IMR-90 (cell line): ENCODE measurements at regions not wholly inside any gene's neighbourhood (a gene's known extent, or its start where the extent isn't known, plus 50 kb on each side); places are given as distances from the start of the nearest gene placed in this dataset.

ENCODE experiments used
- ATAC-seq: fragments of 200-7000 bp; cut with Tn5 transposase; 2 replicates; pipeline ENCODE4 v1.9.1; 2020; ENCODE audit warnings: low read depth, mild to moderate bottlenecking, moderate library complexity
- BruUV-seq: library from RNA; stranded (reverse); fragments of 400-500 nt; replicated peaks from 2 replicates; lab custom pipeline; 2021; lab: Mats Ljungman, UMichigan
- CTCF ChIA-PET: fragments of 300-600 bp; formaldehyde crosslinking; extraction: SDS; loops from one replicate; lab custom pipeline; 2021; ENCODE audit warnings: antibody characterized with exemption; lab: Yijun Ruan, JAX
- POLR2A ChIA-PET: fragments of 300-600 bp; sonication (Branson Sonifier 250); formaldehyde crosslinking; loops from one replicate; lab custom pipeline; 2022; ENCODE audit warnings: antibody characterized with exemption; ENCODE audit not compliant: unreplicated experiment; lab: Charles Lee
- DNase-seq: peaks from one replicate; pipeline ENCODE4 v3.0.0; 2013
- H2AFZ ChIP-seq: replicated peaks from 2 replicates; pipeline ENCODE3; 2013; ENCODE audit warnings: low read length, mild to moderate bottlenecking; ENCODE audit not compliant: poor library complexity
- H2AK5ac ChIP-seq: 2 replicates; pipeline ENCODE4 v1.6.1; 2013; ENCODE audit warnings: low read depth, low read length, inconsistent platforms
- H2AK9ac ChIP-seq: replicated peaks from 2 replicates; pipeline ENCODE3; 2013; ENCODE audit warnings: mild to moderate bottlenecking, low read depth, low read length, moderate library complexity; ENCODE audit not compliant: poor library complexity
- H2BK120ac ChIP-seq: 2 replicates; pipeline ENCODE4 v1.6.1; 2013; ENCODE audit warnings: low read depth, low read length, inconsistent platforms
- H2BK15ac ChIP-seq: 3 replicates; pipeline ENCODE4 v1.6.1; 2013; ENCODE audit warnings: low read depth, low read length, inconsistent platforms
- H2BK20ac ChIP-seq: 2 replicates; pipeline ENCODE4 v1.6.1; 2013; ENCODE audit warnings: low read depth, mild to moderate bottlenecking, inconsistent platforms, low read length, moderate library complexity
- H2BK5ac ChIP-seq: 2 replicates; pipeline ENCODE4 v1.6.1; 2013; ENCODE audit warnings: mild to moderate bottlenecking, low read depth, low read length, inconsistent platforms; ENCODE audit not compliant: poor library complexity, severe bottlenecking
- H3K14ac ChIP-seq: replicated peaks from 2 replicates; pipeline ENCODE4 v1.6.1; 2013; ENCODE audit warnings: low read depth, low read length, inconsistent platforms
- H3K18ac ChIP-seq: 2 replicates; pipeline ENCODE4 v1.6.1; 2013; ENCODE audit warnings: low read depth, low read length, control low read depth
- H3K23ac ChIP-seq: 2 replicates; pipeline ENCODE4 v1.6.1; 2013; ENCODE audit warnings: low read depth, low read length, inconsistent platforms
- H3K27ac ChIP-seq: 2 replicates; pipeline ENCODE4 v1.5.1; 2013; ENCODE audit warnings: mild to moderate bottlenecking, control low read depth, low read length; ENCODE audit not compliant: insufficient read depth
- H3K27me3 ChIP-seq: 2 replicates; pipeline ENCODE4 v1.6.1; 2013; ENCODE audit warnings: low read length; ENCODE audit not compliant: control insufficient read depth, insufficient read depth
- H3K36me3 ChIP-seq: 2 replicates; pipeline ENCODE4 v1.6.1; 2013; ENCODE audit warnings: low read length, mixed read lengths; ENCODE audit not compliant: control insufficient read depth, insufficient read depth
- H3K4ac ChIP-seq: 2 replicates; pipeline ENCODE4 v1.6.1; 2013; ENCODE audit warnings: low read depth, low read length, inconsistent platforms
- H3K4me1 ChIP-seq: 2 replicates; pipeline ENCODE4 v1.6.1; 2013; ENCODE audit warnings: low read length, mixed read lengths; ENCODE audit not compliant: control insufficient read depth, insufficient read depth
- H3K4me2 ChIP-seq: 2 replicates; pipeline ENCODE4 v1.6.1; 2013; ENCODE audit warnings: low read depth, mild to moderate bottlenecking, control low read depth, low read length, moderate library complexity
- H3K4me3 ChIP-seq: 2 replicates; pipeline ENCODE4 v1.5.1; 2013; ENCODE audit warnings: low read depth, mild to moderate bottlenecking, control low read depth, low read length, moderate library complexity; ENCODE audit not compliant: insufficient read depth
- H3K56ac ChIP-seq: 2 replicates; pipeline ENCODE4 v1.6.1; 2013; ENCODE audit warnings: low read length, inconsistent platforms; ENCODE audit not compliant: insufficient read depth; ENCODE audit errors: extremely low read depth
- H3K79me1 ChIP-seq, 2 experiments: 2 replicates each; pipeline ENCODE4 v1.6.1; 2013; ENCODE audit warnings: low read length in 2 of 2, inconsistent platforms in 1 of 2, low read depth in 1 of 2
- H3K9ac ChIP-seq: 2 replicates; pipeline ENCODE4 v1.6.1; 2013; ENCODE audit warnings: low read depth, low read length, control low read depth
- H3K9me1 ChIP-seq: 2 replicates; pipeline ENCODE4 v1.6.1; 2013; ENCODE audit warnings: low read length, inconsistent platforms; ENCODE audit not compliant: insufficient read depth
- H3K9me3 ChIP-seq: 2 replicates; pipeline ENCODE4 v1.6.1; 2013; ENCODE audit warnings: low read length; ENCODE audit not compliant: control insufficient read depth, insufficient read depth
- H4K20me1 ChIP-seq: 2 replicates; pipeline ENCODE4 v1.6.1; 2013; ENCODE audit warnings: low read length, inconsistent platforms; ENCODE audit not compliant: insufficient read depth
- H4K5ac ChIP-seq: 2 replicates; pipeline ENCODE4 v1.6.1; 2013; ENCODE audit warnings: mild to moderate bottlenecking, low read depth, low read length, control low read depth
- H4K8ac ChIP-seq, 2 experiments: 2 replicates each; pipeline ENCODE4 v1.6.1; 2013; ENCODE audit warnings: low read depth in 2 of 2, low read length in 2 of 2, control low read depth in 1 of 2, inconsistent platforms in 1 of 2
- H4K91ac ChIP-seq: 2 replicates; pipeline ENCODE4 v1.6.1; 2013; ENCODE audit warnings: low read depth, low read length, inconsistent platforms; ENCODE audit not compliant: insufficient read depth
- BHLHE40 ChIP-seq: fragments of 150-350 bp; IDR thresholded peaks from 2 replicates; pipeline ENCODE4 v1.6.1; 2016; ENCODE audit warnings: mild to moderate bottlenecking, low read depth, low read length
- CEBPB ChIP-seq: IDR thresholded peaks from 2 replicates; pipeline ENCODE4 v1.6.1; 2012; ENCODE audit warnings: low read depth, low read length, improper control_type of control experiment
- CHD1 ChIP-seq: IDR thresholded peaks from 2 replicates; pipeline ENCODE4 v1.6.1; 2012; ENCODE audit warnings: low read depth, low read length, improper control_type of control experiment
- ELK1 ChIP-seq: fragments of 150-350 bp; IDR thresholded peaks from 2 replicates; pipeline ENCODE4 v1.6.1; 2016; ENCODE audit warnings: low read depth, mild to moderate bottlenecking, low read length, moderate library complexity, borderline replicate concordance
- FOS ChIP-seq: fragments of 150-350 bp; IDR thresholded peaks from 2 replicates; pipeline ENCODE4 v1.6.1; 2016; ENCODE audit warnings: low read depth, low read length
- MAFK ChIP-seq: IDR thresholded peaks from 2 replicates; pipeline ENCODE4 v1.6.1; 2012; ENCODE audit warnings: low read depth, low read length, improper control_type of control experiment
- MAZ ChIP-seq: IDR thresholded peaks from 2 replicates; pipeline ENCODE4 v1.6.1; 2012; ENCODE audit warnings: low read depth, mild to moderate bottlenecking, low read length, improper control_type of control experiment, moderate library complexity, borderline replicate concordance
- MXI1 ChIP-seq: IDR thresholded peaks from 2 replicates; pipeline ENCODE4 v1.6.1; 2012; ENCODE audit warnings: low read depth, mild to moderate bottlenecking, low read length, moderate library complexity, borderline replicate concordance
- NFE2L2 ChIP-seq: fragments of 150-350 bp; IDR thresholded peaks from 2 replicates; pipeline ENCODE4 v1.6.1; 2016; ENCODE audit warnings: low read depth, mild to moderate bottlenecking, low read length
- POLR2A ChIP-seq: IDR thresholded peaks from 2 replicates; pipeline ENCODE4 v1.6.1; 2012; ENCODE audit warnings: mild to moderate bottlenecking, low read depth, low read length
- RAD21 ChIP-seq: IDR thresholded peaks from 2 replicates; pipeline ENCODE4 v1.6.1; 2012; ENCODE audit warnings: low read length, improper control_type of control experiment
- RCOR1 ChIP-seq: IDR thresholded peaks from 2 replicates; pipeline ENCODE4 v1.6.1; 2012; ENCODE audit warnings: mild to moderate bottlenecking, low read length, improper control_type of control experiment; ENCODE audit not compliant: insufficient replicate concordance
- RFX5 ChIP-seq: IDR thresholded peaks from 2 replicates; pipeline ENCODE4 v1.8.0; 2012; ENCODE audit warnings: low read depth, mild to moderate bottlenecking, low read length, moderate library complexity
- SMC3 ChIP-seq: fragments of 150-350 bp; IDR thresholded peaks from 2 replicates; pipeline ENCODE4 v1.6.1; 2016; ENCODE audit warnings: low read depth, mild to moderate bottlenecking, antibody characterized with exemption, low read length, moderate library complexity
- WGBS, 2 experiments: methylation state at CpG; one replicate each; pipeline versions ENCODE4 v1.1.5 to v1.1.7; 2013; ENCODE audit warnings: missing lambda C conversion rate in 2 of 2; ENCODE audit not compliant: insufficient read length in 1 of 2; ENCODE audit errors: extremely low coverage in 2 of 2; 5-methylcytosine and 5-hydroxymethylcytosine counted together
- dilution Hi-C: fragments of 300-500 bp; cut with HindIII; formaldehyde crosslinking; loops from one replicate; pipeline ENCODE4 v1.14.3; 2018; ENCODE audit warnings: low sequenced_read_pairs; ENCODE audit not compliant: unreplicated experiment
- in situ Hi-C: fragments of 300-500 bp; cut with MboI; formaldehyde crosslinking; loops from 3 replicates; pipeline ENCODE4 v1.14.3; 2019; ENCODE audit warnings: low sequenced_read_pairs, inconsistent platforms, mixed read lengths
- intact Hi-C: fragments of 100-400 bp; cut with micrococcal nuclease; formaldehyde crosslinking; loops from 2 replicates; pipeline ENCODE4 v1.10.0; 2022
- TF ChIP-seq, protein P1 (sequence below): conservative IDR thresholded peaks from 2 replicates; pipeline ENCODE4 v1.5.1; 2012; ENCODE audit warnings: mild to moderate bottlenecking, low read depth, low read length, improper control_type of control experiment
- TF ChIP-seq, protein P2 (sequence below): fragments of 150-350 bp; IDR thresholded peaks from 2 replicates; pipeline ENCODE4 v1.6.1; 2017; ENCODE audit warnings: mild to moderate bottlenecking, antibody characterized with exemption, low read length, low read depth

GRCh38 chr10:117468665-117469064, 73.9 kb upstream of the EMX2 start:
- DNase-seq (no peak), ATAC-seq (no peak)
- no peaks in the 10 kb centered on the region for H4K20me1 ChIP-seq
- WGBS, 2 experiments = no CpG with 5 or more reads among the region's 3 CpGs
- no peak overlapping the region for H4K5ac ChIP-seq
- H3K4me2 ChIP-seq = no peak overlapping the region
- no peak overlapping the region for H3K56ac ChIP-seq
- no peak overlapping the region for H3K4me3 ChIP-seq
- H3K14ac ChIP-seq = no peak overlapping the region
- no peak overlapping the region for H3K23ac ChIP-seq
- H2BK5ac ChIP-seq = no peak overlapping the region
- no peak overlapping the region for H4K91ac ChIP-seq
- intact Hi-C loops (no loop called here), in situ Hi-C loops (no loop called here), dilution Hi-C loops (no loop called here)
- no TSS peak for BruUV-seq
- no peaks in the 10 kb centered on the region; the same call in 1 of the 2 replicates for H3K9me3 ChIP-seq
- H3K9ac ChIP-seq = no peak overlapping the region
- no peak overlapping the region for H2BK120ac ChIP-seq
- H2AK9ac ChIP-seq = no peak overlapping the region
- no peak overlapping the region for H3K18ac ChIP-seq
- POLR2A ChIA-PET = no interaction called here
- no peak overlapping the region for H4K8ac ChIP-seq
- TF ChIP-seq RFX5 (no peak), SMC3 (no peak), MAFK (no peak), POLR2A (no peak), MAZ (no peak), RCOR1 (no peak), BHLHE40 (no peak), FOS (no peak), RAD21 (no peak), CHD1 (no peak), MXI1 (no peak), NFE2L2 (no peak), CEBPB (no peak), ELK1 (no peak)
- TF ChIP-seq, protein P1, sequence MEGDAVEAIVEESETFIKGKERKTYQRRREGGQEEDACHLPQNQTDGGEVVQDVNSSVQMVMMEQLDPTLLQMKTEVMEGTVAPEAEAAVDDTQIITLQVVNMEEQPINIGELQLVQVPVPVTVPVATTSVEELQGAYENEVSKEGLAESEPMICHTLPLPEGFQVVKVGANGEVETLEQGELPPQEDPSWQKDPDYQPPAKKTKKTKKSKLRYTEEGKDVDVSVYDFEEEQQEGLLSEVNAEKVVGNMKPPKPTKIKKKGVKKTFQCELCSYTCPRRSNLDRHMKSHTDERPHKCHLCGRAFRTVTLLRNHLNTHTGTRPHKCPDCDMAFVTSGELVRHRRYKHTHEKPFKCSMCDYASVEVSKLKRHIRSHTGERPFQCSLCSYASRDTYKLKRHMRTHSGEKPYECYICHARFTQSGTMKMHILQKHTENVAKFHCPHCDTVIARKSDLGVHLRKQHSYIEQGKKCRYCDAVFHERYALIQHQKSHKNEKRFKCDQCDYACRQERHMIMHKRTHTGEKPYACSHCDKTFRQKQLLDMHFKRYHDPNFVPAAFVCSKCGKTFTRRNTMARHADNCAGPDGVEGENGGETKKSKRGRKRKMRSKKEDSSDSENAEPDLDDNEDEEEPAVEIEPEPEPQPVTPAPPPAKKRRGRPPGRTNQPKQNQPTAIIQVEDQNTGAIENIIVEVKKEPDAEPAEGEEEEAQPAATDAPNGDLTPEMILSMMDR = no peak
- TF ChIP-seq, protein P2, sequence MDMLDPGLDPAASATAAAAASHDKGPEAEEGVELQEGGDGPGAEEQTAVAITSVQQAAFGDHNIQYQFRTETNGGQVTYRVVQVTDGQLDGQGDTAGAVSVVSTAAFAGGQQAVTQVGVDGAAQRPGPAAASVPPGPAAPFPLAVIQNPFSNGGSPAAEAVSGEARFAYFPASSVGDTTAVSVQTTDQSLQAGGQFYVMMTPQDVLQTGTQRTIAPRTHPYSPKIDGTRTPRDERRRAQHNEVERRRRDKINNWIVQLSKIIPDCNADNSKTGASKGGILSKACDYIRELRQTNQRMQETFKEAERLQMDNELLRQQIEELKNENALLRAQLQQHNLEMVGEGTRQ = no peak
- H3K79me1 ChIP-seq = no peaks in the 10 kb centered on the region
- no peak overlapping the region for H2BK15ac ChIP-seq
- H2BK20ac ChIP-seq = no peak overlapping the region
- no peak overlapping the region for H3K27ac ChIP-seq
- H3K4ac ChIP-seq = no peak overlapping the region
- CTCF ChIA-PET = no interaction called here
- H3K4me1 ChIP-seq = no peaks in the 10 kb centered on the region
- no peak overlapping the region for H2AFZ ChIP-seq
- H3K27me3 ChIP-seq = no peaks in the 10 kb centered on the region
- no peaks in the 10 kb centered on the region for H3K9me1 ChIP-seq
- no peaks in the 10 kb centered on the region for H3K36me3 ChIP-seq
- no peak overlapping the region for H2AK5ac ChIP-seq
